Caco-2 (cell line): ENCODE measurements at regions not wholly inside any gene's neighbourhood (a gene's known extent, or its start where the extent isn't known, plus 50 kb on each side); places are given as distances from the start of the nearest gene placed in this dataset.

Source experiments
- BruUV-seq: library from RNA; stranded (reverse); fragments of 400-500 nt; replicated peaks from 2 replicates; lab custom pipeline; 2021; lab: Mats Ljungman, UMichigan
- CTCF ChIA-PET: fragments of 300-600 bp; sonication (Branson Sonifier 250); formaldehyde crosslinking; loops from one replicate; lab custom pipeline; 2022; ENCODE audit warnings: antibody characterized with exemption; lab: Charles Lee
- POLR2A ChIA-PET: fragments of 300-600 bp; sonication (Branson Sonifier 250); formaldehyde crosslinking; loops from one replicate; lab custom pipeline; 2022; ENCODE audit warnings: antibody characterized with exemption; lab: Charles Lee
- DNase-seq, 2 experiments: peaks; one replicate each; pipeline versions ENCODE4 v3.0.0 to v3.0.0-alpha.2; 2020 to 2022
- H3K27me3 ChIP-seq: replicated peaks from 2 replicates; pipeline ENCODE4 v1.6.0; 2011; ENCODE audit warnings: low read length; ENCODE audit not compliant: control insufficient read depth, insufficient read depth
- H3K36me3 ChIP-seq: 2 replicates; pipeline ENCODE4 v1.5.1; 2011; ENCODE audit warnings: low read length; ENCODE audit not compliant: control insufficient read depth, insufficient read depth
- H3K4me1 ChIP-seq: fragments of 250-450 bp; sonication (Bioruptor Pico); 2 replicates; pipeline ENCODE4 v1.5.1; 2020; ENCODE audit warnings: mild to moderate bottlenecking
- H3K4me3 ChIP-seq: 2 replicates; pipeline ENCODE4 v1.5.1; 2011; ENCODE audit warnings: low read depth, mild to moderate bottlenecking, control low read depth, low read length
- H3K9me3 ChIP-seq: fragments of 250-450 bp; sonication (Bioruptor Pico); 2 replicates; pipeline ENCODE4 v1.5.1; 2020; ENCODE audit warnings: mild to moderate bottlenecking, moderate library complexity
- H3K27ac Mint-ChIP-seq: one replicate; pipeline ENCODE4 v1.8.0; 2022; ENCODE audit warnings: mixed read lengths; ENCODE audit not compliant: unreplicated experiment
- H3K27me3 Mint-ChIP-seq: one replicate; pipeline ENCODE4 v1.8.0; 2022; ENCODE audit warnings: mixed read lengths; ENCODE audit not compliant: insufficient read depth, unreplicated experiment
- H3K36me3 Mint-ChIP-seq: one replicate; pipeline ENCODE4 v1.8.0; 2022; ENCODE audit warnings: mild to moderate bottlenecking, mixed read lengths; ENCODE audit not compliant: insufficient read depth, unreplicated experiment
- H3K4me1 Mint-ChIP-seq: one replicate; pipeline ENCODE4 v1.8.0; 2022; ENCODE audit warnings: low read depth, mixed read lengths; ENCODE audit not compliant: unreplicated experiment
- H3K4me3 Mint-ChIP-seq: one replicate; pipeline ENCODE4 v1.8.0; 2022; ENCODE audit warnings: mild to moderate bottlenecking, moderate library complexity, mixed read lengths; ENCODE audit not compliant: unreplicated experiment
- H3K9me3 Mint-ChIP-seq: one replicate; pipeline ENCODE4 v1.8.0; 2022; ENCODE audit warnings: mixed read lengths; ENCODE audit not compliant: unreplicated experiment
- CTCF ChIP-seq, 2 experiments: fragments of 200-600 bp in 1 of 2; IDR thresholded peaks; 1 replicate in 1 of 2; 2 replicates in 1 of 2; pipeline versions ENCODE4 v1.5.1 to v1.8.0; 2011 to 2022; ENCODE audit warnings: antibody characterized with exemption in 1 of 2, control low read depth in 1 of 2, inconsistent platforms in 1 of 2, low read depth in 1 of 2, low read length in 1 of 2, mild to moderate bottlenecking in 1 of 2, moderate library complexity in 1 of 2; ENCODE audit not compliant: insufficient read depth in 1 of 2, severe bottlenecking in 1 of 2, unreplicated experiment in 1 of 2
- intact Hi-C: fragments of 100-400 bp; cut with micrococcal nuclease; formaldehyde crosslinking; loops from one replicate; pipeline ENCODE4 v1.10.0; 2022; ENCODE audit not compliant: unreplicated experiment

- no peaks in the 10 kb centered on the region for H3K9me3 Mint-ChIP-seq
- no peak for DNase-seq
- H3K36me3 ChIP-seq, result no peaks in the 10 kb centered on the region
- no TSS peak for BruUV-seq
- no peak overlapping the region for H3K4me3 Mint-ChIP-seq
- no peaks in the 10 kb centered on the region for H3K36me3 Mint-ChIP-seq
- H3K27ac Mint-ChIP-seq, result peak overlapping the region; percentile 0
- no peak for TF ChIP-seq CTCF (IDR thresholded peaks at IDR 0.05; ENCODE audit: insufficient read depth in 1 of 2, low read depth in 1 of 2, low read length in 1 of 2, severe bottlenecking in 1 of 2, unreplicated experiment in 1 of 2)
- H3K4me1 ChIP-seq, result peaks cover 28% of the 10 kb centered on the region
- H3K27me3 ChIP-seq, result no peaks in the 10 kb centered on the region
- ChIA-PET CTCF (no interaction called here), POLR2A (no interaction called here)
- H3K4me3 ChIP-seq, result no peak overlapping the region
- H3K9me3 ChIP-seq, result no peaks in the 10 kb centered on the region
- H3K4me1 Mint-ChIP-seq, result peaks cover 7% of the 10 kb centered on the region
- intact Hi-C loops, result no loop called here
- no peaks in the 10 kb centered on the region for H3K27me3 Mint-ChIP-seq
These were observed 102.4 kb downstream of the LSM3 start for GRCh38 chr3:14281053-14281452.

- intact Hi-C loops, result no loop called here
- BruUV-seq, result no TSS peak
These were observed 103.5 kb downstream of the LSM3 start for GRCh38 chr3:14282001-14282705.

GRCh38 chr3:14282706-14283075 lies 104.1 kb downstream of the LSM3 start:
- no peaks in the 10 kb centered on the region for H3K9me3 Mint-ChIP-seq
- no peak overlapping the region for H3K27ac Mint-ChIP-seq
- H3K4me3 ChIP-seq, result no peak overlapping the region
- H3K4me1 Mint-ChIP-seq, result no peaks in the 10 kb centered on the region
- no peak overlapping the region for H3K4me3 Mint-ChIP-seq
- POLR2A ChIA-PET, result no interaction called here
- no peak for DNase-seq
- no peaks in the 10 kb centered on the region for H3K36me3 ChIP-seq
- no peaks in the 10 kb centered on the region for H3K36me3 Mint-ChIP-seq
- no peak for TF ChIP-seq CTCF (IDR thresholded peaks at IDR 0.05; ENCODE audit: insufficient read depth in 1 of 2, low read depth in 1 of 2, low read length in 1 of 2, severe bottlenecking in 1 of 2, unreplicated experiment in 1 of 2)
- H3K4me1 ChIP-seq, result peaks cover 28% of the 10 kb centered on the region
- no peaks in the 10 kb centered on the region for H3K27me3 Mint-ChIP-seq
- CTCF ChIA-PET, result no interaction called here
- H3K9me3 ChIP-seq, result no peaks in the 10 kb centered on the region
- intact Hi-C loops, result no loop called here
- no TSS peak for BruUV-seq
- no peaks in the 10 kb centered on the region for H3K27me3 ChIP-seq

More at GRCh38 chr3:14282001-14282705, 103.5 kb downstream of the LSM3 start:
- Histone ChIP-seq H3K4me1 (peaks cover 28% of the 10 kb centered on the region), H3K36me3 (no peaks in the 10 kb centered on the region), H3K27me3 (no peaks in the 10 kb centered on the region), H3K9me3 (no peaks in the 10 kb centered on the region), H3K4me3 (no peak overlapping the region)
- H3K4me1 Mint-ChIP-seq, result peaks cover 5% of the 10 kb centered on the region
- no peaks in the 10 kb centered on the region for H3K36me3 Mint-ChIP-seq
- no peak overlapping the region for H3K27ac Mint-ChIP-seq
- no peak for TF ChIP-seq CTCF (IDR thresholded peaks at IDR 0.05; ENCODE audit: insufficient read depth in 1 of 2, low read depth in 1 of 2, low read length in 1 of 2, severe bottlenecking in 1 of 2, unreplicated experiment in 1 of 2)
- H3K27me3 Mint-ChIP-seq, result no peaks in the 10 kb centered on the region
- H3K9me3 Mint-ChIP-seq, result no peaks in the 10 kb centered on the region
- POLR2A ChIA-PET, result no interaction called here
- H3K4me3 Mint-ChIP-seq, result no peak overlapping the region
- CTCF ChIA-PET, result interaction anchor here (0.6 kb wide), 1 partner anchor 138 kb away, joined by 5 read pairs; no protein-coding TSS in a partner anchor
- DNase-seq, result no peak
